PFSK-1 (cell line): ENCODE measurements at regions not wholly inside any gene's neighbourhood (a gene's known extent, or its start where the extent isn't known, plus 50 kb on each side); places are given as distances from the start of the nearest gene placed in this dataset.

ENCODE experiments used
- FOXP2 ChIP-seq: optimal IDR thresholded peaks from 2 replicates; pipeline ENCODE3; 2011; ENCODE audit warnings: borderline replicate concordance, control low read depth, inconsistent platforms; ENCODE audit not compliant: insufficient read depth; ENCODE audit errors: extremely low read length, extremely low read depth
- POLR2AphosphoS5 ChIP-seq: IDR thresholded peaks from 2 replicates; pipeline ENCODE4 v1.6.1; 2012; ENCODE audit warnings: low read depth, mild to moderate bottlenecking, control low read depth, low read length, moderate library complexity
- SIN3A ChIP-seq: IDR thresholded peaks from 2 replicates; pipeline ENCODE4 v1.6.1; 2012; ENCODE audit warnings: mild to moderate bottlenecking, low read length, moderate library complexity, borderline replicate concordance; ENCODE audit not compliant: insufficient read depth
- TAF1 ChIP-seq: IDR thresholded peaks from 2 replicates; pipeline ENCODE4 v1.6.1; 2012; ENCODE audit warnings: low read length, control low read depth, borderline replicate concordance; ENCODE audit not compliant: insufficient read depth
- TF ChIP-seq, protein P1 (sequence below), 2 experiments: IDR thresholded peaks; 2 replicates each; pipeline versions ENCODE4 v1.6.1 to v1.8.0; 2011 to 2012; ENCODE audit warnings: low read depth in 2 of 2, low read length in 2 of 2, control low read depth in 1 of 2, inconsistent platforms in 1 of 2, mild to moderate bottlenecking in 1 of 2, moderate library complexity in 1 of 2; ENCODE audit not compliant: insufficient read depth in 1 of 2

- TF ChIP-seq SIN3A = no peak
These were observed 379.5 kb upstream of the KLF4 start for GRCh38 chr9:107869111-107869510.

- no peak for TF ChIP-seq FOXP2
- no peak for TF ChIP-seq SIN3A
These were observed 378.6 kb upstream of the KLF4 start for GRCh38 chr9:107868186-107868585.

DNA sequence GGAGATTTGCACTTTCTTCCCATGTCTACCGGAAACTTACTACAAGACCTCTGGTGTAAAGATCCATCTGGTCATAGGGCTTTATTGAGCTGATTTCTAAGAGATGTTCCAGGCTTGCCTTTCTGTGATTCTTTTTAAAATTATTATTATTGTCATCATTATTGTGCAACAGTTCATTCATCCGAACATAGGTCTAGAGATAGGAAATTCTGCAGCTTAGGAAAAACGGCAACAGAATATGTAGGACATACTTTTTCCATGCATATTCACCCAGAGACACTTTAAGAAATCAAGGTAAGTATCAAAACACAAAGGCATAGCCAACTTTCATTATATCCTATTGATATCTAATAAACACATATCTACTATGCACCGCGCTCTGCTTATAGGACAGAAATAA, 378.2 kb upstream of the KLF4 start:
- TF ChIP-seq, protein P1, sequence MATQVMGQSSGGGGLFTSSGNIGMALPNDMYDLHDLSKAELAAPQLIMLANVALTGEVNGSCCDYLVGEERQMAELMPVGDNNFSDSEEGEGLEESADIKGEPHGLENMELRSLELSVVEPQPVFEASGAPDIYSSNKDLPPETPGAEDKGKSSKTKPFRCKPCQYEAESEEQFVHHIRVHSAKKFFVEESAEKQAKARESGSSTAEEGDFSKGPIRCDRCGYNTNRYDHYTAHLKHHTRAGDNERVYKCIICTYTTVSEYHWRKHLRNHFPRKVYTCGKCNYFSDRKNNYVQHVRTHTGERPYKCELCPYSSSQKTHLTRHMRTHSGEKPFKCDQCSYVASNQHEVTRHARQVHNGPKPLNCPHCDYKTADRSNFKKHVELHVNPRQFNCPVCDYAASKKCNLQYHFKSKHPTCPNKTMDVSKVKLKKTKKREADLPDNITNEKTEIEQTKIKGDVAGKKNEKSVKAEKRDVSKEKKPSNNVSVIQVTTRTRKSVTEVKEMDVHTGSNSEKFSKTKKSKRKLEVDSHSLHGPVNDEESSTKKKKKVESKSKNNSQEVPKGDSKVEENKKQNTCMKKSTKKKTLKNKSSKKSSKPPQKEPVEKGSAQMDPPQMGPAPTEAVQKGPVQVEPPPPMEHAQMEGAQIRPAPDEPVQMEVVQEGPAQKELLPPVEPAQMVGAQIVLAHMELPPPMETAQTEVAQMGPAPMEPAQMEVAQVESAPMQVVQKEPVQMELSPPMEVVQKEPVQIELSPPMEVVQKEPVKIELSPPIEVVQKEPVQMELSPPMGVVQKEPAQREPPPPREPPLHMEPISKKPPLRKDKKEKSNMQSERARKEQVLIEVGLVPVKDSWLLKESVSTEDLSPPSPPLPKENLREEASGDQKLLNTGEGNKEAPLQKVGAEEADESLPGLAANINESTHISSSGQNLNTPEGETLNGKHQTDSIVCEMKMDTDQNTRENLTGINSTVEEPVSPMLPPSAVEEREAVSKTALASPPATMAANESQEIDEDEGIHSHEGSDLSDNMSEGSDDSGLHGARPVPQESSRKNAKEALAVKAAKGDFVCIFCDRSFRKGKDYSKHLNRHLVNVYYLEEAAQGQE (IDR thresholded peaks at IDR 0.05; ENCODE audit: insufficient read depth in 1 of 2, low read depth in 2 of 2, low read length in 2 of 2) = no peak
- TF ChIP-seq POLR2AphosphoS5 (no peak), FOXP2 (no peak), TAF1 (no peak), SIN3A (no peak)

GRCh38 chr9:107866711-107867311, 377.2 kb upstream of the KLF4 start:
- TF ChIP-seq FOXP2 (no peak), POLR2AphosphoS5 (no peak), TAF1 (no peak), SIN3A (no peak)
- TF ChIP-seq, protein P1 (IDR thresholded peaks at IDR 0.05; ENCODE audit: insufficient read depth in 1 of 2, low read depth in 2 of 2, low read length in 2 of 2) = no peak

- TF ChIP-seq TAF1 (no peak), SIN3A (no peak)
- TF ChIP-seq, protein P1 (IDR thresholded peaks at IDR 0.05; ENCODE audit: insufficient read depth in 1 of 2, low read depth in 2 of 2, low read length in 2 of 2) = no peak
These were observed 373.8 kb upstream of the KLF4 start for GRCh38 chr9:107863396-107863795.

DNA sequence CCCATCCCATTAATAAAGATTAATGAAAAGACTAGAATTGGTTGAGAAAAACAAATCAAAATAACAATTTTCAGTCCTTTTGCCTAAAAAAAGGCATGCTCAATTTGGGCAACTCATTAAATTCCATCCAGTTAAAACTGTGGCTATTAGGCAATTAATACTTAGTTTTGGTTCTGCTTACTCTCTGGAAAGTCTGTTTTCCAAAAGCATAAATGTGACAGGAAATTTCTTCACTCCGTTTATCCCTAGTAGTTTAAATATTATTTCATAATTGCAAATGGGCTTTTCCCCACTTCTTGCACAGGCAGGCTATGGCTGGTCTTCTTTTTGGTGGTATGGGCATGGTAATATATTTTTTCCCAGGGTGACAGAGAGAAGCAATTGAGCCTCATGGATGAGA, 373.3 kb upstream of the KLF4 start:
- no peak for TF ChIP-seq FOXP2
- TF ChIP-seq, protein P1 (IDR thresholded peaks at IDR 0.05; ENCODE audit: insufficient read depth in 1 of 2, low read depth in 2 of 2, low read length in 2 of 2) = no peak
- no peak for TF ChIP-seq POLR2AphosphoS5
